ENCODE measurements at regions not wholly inside any gene's neighbourhood (a gene's known extent, or its start where the extent isn't known, plus 50 kb on each side); places are given as distances from the start of the nearest gene placed in this dataset.

GRCh38 chr2:196479350-196479749 lies 160.2 kb upstream of the CCDC150 start:
- no peak for TF ChIP-seq CTCF (IDR thresholded peaks at IDR 0.05)
- no peak for TF ChIP-seq POLR2AphosphoS5 (IDR thresholded peaks at IDR 0.05)

Measured in transverse colon (tissue), 4 donors.